Activated T-cell treated with anti-CD3 and anti-CD28 coated beads, Interleukin-2, amount 50 U/mL, for 1 hour (primary cell): ENCODE measurements at regions not wholly inside any gene's neighbourhood (a gene's known extent, or its start where the extent isn't known, plus 50 kb on each side); places are given as distances from the start of the nearest gene placed in this dataset.
"Not testable (repeated sequence)": the region's sequence is repeated elsewhere in the genome, so short reads cannot be mapped to it uniquely, and the experiment has no call there.

ENCODE experiments used
- DNase-seq: peaks from one replicate; pipeline ENCODE4 v3.0.0-alpha.2; 2020

- DNase-seq, result no peak
Measured at GRCh38 chr6:10343320-10343719, 71.6 kb downstream of the TFAP2A start.

GRCh38 chr6:10341605-10342004, 73.3 kb downstream of the TFAP2A start:
- no peak for DNase-seq

- DNase-seq, result no peak
Measured at GRCh38 chr6:10338151-10338550, 76.7 kb downstream of the TFAP2A start.

GRCh38 chr6:10337376-10337775, 77.5 kb downstream of the TFAP2A start:
- not testable (repeated sequence) for DNase-seq

- DNase-seq, result no peak
Measured at GRCh38 chr6:10332111-10332510, 82.8 kb downstream of the TFAP2A start.

GRCh38 chr6:10331334-10331968, 83.4 kb downstream of the TFAP2A start:
- no peak for DNase-seq

GRCh38 chr6:10330515-10330914, 84.4 kb downstream of the TFAP2A start:
- no peak for DNase-seq

- no peak for DNase-seq
Measured at GRCh38 chr6:10323018-10323417, 91.9 kb downstream of the TFAP2A start.

GRCh38 chr6:10320291-10320690, 94.6 kb downstream of the TFAP2A start:
- no peak for DNase-seq

- no peak for DNase-seq
Measured at GRCh38 chr6:10316373-10316721, 98.5 kb downstream of the TFAP2A start.

- DNase-seq, result no peak
Measured at GRCh38 chr6:10315658-10316372, 99.1 kb downstream of the TFAP2A start.

- DNase-seq, result no peak
Measured at GRCh38 chr6:10315034-10315433, 99.8 kb downstream of the TFAP2A start.

GRCh38 chr6:10314163-10314955, 100.5 kb downstream of the TFAP2A start:
- no peak for DNase-seq

GRCh38 chr6:10313799-10314162, 101.1 kb downstream of the TFAP2A start:
- DNase-seq, result no peak

GRCh38 chr6:10312445-10312844, 102.4 kb downstream of the TFAP2A start:
- DNase-seq, result no peak

- DNase-seq, result not testable (repeated sequence)
Measured at GRCh38 chr6:10311546-10312405, 103.1 kb downstream of the TFAP2A start.

GRCh38 chr6:10310826-10311225, 104.0 kb downstream of the TFAP2A start:
- DNase-seq, result no peak

GRCh38 chr6:10310330-10310653, 104.6 kb downstream of the TFAP2A start:
- no peak for DNase-seq

GRCh38 chr6:10309457-10310329, 105.2 kb downstream of the TFAP2A start:
- no peak for DNase-seq

GRCh38 chr6:10307476-10307875, 107.4 kb downstream of the TFAP2A start:
- no peak for DNase-seq

- no peak for DNase-seq
Measured at GRCh38 chr6:10307028-10307427, 107.8 kb downstream of the TFAP2A start.

- no peak for DNase-seq
Measured at GRCh38 chr6:10305790-10306415, 109.0 kb downstream of the TFAP2A start.
